Ishikawa (cell line): ENCODE measurements at regions not wholly inside any gene's neighbourhood (a gene's known extent, or its start where the extent isn't known, plus 50 kb on each side); places are given as distances from the start of the nearest gene placed in this dataset.

Source experiments
- CEBPB ChIP-seq: IDR thresholded peaks from 2 replicates; pipeline ENCODE4 v1.6.1; 2012
- CREB1 ChIP-seq: IDR thresholded peaks from 2 replicates; pipeline ENCODE4 v1.6.1; 2012; ENCODE audit warnings: low read depth
- EGR1 ChIP-seq: IDR thresholded peaks from 2 replicates; pipeline ENCODE4 v1.6.1; 2012
- EP300 ChIP-seq: IDR thresholded peaks from 2 replicates; pipeline ENCODE4 v1.6.1; 2012; ENCODE audit warnings: borderline replicate concordance
- FOXM1 ChIP-seq: IDR thresholded peaks from 2 replicates; pipeline ENCODE4 v1.6.1; 2012; ENCODE audit warnings: low read depth, borderline replicate concordance
- NFIC ChIP-seq: IDR thresholded peaks from 2 replicates; pipeline ENCODE4 v1.6.1; 2012
- RAD21 ChIP-seq: IDR thresholded peaks from 2 replicates; pipeline ENCODE4 v1.6.1; 2012; ENCODE audit warnings: low read depth
- TAF1 ChIP-seq: IDR thresholded peaks from 2 replicates; pipeline ENCODE4 v1.6.1; 2012; ENCODE audit warnings: low read depth, mild to moderate bottlenecking
- TCF12 ChIP-seq: IDR thresholded peaks from 2 replicates; pipeline ENCODE4 v1.6.1; 2012; ENCODE audit warnings: low read depth
- TEAD4 ChIP-seq: IDR thresholded peaks from 2 replicates; pipeline ENCODE4 v1.6.1; 2012
- YY1 ChIP-seq: IDR thresholded peaks from 2 replicates; pipeline ENCODE4 v1.6.1; 2012; ENCODE audit warnings: low read depth
- ZBTB7A ChIP-seq: IDR thresholded peaks from 2 replicates; pipeline ENCODE4 v1.6.1; 2012; ENCODE audit warnings: low read depth
- TF ChIP-seq, protein P1 (sequence below): IDR thresholded peaks from 2 replicates; pipeline ENCODE4 v1.6.1; 2012
- TF ChIP-seq, protein P2 (sequence below): IDR thresholded peaks from 2 replicates; pipeline ENCODE4 v1.6.1; 2012; ENCODE audit warnings: low read depth, mild to moderate bottlenecking
- TF ChIP-seq, protein P3 (sequence below): IDR thresholded peaks from 2 replicates; pipeline ENCODE4 v1.6.1; 2012

DNA sequence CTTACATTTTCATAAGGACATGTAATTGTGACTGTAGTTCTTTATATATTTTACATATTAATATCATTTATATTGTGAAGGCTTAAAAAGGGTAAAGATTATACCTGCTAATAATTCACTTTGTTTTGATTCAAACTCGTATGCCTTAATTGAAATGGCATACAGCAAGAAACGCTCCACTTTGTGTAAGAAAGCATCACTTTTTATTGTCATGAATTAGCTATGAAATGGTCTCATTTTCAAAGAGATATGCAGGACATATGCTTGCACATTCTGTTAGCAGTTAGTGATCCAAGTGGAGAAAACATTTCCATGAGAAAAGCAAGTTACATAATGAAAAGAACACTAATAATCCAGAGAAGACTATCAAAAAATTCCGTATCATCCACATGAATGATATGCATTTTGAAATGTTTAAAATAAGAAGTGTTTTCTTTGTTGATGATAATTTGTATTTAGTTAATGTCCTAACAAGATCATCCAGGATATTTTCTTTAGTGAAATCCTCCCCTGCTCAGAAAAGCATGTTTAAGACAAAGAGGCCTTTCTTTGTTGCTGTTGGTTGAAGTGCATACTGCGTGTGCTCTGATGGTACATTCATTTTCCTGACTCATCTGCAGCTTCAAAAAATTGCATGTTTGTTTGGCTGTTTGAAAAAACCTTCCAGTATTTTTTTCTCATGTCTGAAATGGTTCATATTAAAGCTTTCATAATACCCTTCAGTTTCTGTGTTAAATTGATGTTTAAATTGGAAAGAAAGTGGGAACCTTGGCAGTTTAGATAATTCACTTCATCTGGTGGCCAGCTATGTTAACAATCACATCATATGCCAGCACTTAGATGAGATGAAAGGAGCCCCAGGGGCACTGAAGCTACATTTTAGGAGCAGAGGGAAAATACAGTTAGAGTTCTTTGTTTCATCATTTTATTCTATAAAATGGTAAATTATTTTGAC, 242.2 kb downstream of the CSNK1G3 start:
- no peak for TF ChIP-seq EP300
- TF ChIP-seq, protein P1, sequence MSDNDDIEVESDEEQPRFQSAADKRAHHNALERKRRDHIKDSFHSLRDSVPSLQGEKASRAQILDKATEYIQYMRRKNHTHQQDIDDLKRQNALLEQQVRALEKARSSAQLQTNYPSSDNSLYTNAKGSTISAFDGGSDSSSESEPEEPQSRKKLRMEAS = no peak

DNA sequence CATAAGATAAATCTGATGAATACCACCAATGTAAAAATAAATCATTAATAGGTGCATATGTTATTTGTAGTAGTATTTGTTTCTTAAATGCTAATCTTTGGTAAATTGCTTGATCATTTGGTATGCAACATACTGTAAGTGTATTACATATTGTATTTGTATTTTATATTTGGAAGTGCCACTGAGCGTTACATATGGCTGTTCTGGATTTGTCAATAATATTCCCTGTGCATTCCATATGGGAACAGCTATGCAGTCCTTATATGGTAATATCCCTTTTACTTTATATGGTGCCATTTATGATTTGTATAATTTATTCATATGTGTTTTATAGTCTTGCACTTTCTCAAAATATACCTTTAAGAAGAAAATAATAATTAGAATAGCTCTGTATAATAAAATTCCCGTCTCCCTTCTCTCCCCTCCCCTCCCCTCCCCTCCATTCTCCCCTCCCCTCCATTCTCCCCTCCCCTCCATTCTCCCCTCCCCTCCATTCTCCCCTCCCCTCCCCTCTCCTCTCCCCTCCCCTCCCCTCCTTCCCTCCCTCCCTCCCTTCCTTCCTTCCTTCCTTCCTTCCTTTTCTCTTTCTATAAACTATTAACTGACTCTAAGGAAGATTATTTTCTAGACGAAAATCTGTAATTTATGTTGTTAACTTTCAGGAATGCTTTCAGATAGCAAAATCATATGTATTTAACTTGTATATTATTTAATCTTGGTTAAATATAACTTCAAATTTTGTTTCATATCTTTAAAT, 241.4 kb downstream of the CSNK1G3 start:
- TF ChIP-seq, protein P2, sequence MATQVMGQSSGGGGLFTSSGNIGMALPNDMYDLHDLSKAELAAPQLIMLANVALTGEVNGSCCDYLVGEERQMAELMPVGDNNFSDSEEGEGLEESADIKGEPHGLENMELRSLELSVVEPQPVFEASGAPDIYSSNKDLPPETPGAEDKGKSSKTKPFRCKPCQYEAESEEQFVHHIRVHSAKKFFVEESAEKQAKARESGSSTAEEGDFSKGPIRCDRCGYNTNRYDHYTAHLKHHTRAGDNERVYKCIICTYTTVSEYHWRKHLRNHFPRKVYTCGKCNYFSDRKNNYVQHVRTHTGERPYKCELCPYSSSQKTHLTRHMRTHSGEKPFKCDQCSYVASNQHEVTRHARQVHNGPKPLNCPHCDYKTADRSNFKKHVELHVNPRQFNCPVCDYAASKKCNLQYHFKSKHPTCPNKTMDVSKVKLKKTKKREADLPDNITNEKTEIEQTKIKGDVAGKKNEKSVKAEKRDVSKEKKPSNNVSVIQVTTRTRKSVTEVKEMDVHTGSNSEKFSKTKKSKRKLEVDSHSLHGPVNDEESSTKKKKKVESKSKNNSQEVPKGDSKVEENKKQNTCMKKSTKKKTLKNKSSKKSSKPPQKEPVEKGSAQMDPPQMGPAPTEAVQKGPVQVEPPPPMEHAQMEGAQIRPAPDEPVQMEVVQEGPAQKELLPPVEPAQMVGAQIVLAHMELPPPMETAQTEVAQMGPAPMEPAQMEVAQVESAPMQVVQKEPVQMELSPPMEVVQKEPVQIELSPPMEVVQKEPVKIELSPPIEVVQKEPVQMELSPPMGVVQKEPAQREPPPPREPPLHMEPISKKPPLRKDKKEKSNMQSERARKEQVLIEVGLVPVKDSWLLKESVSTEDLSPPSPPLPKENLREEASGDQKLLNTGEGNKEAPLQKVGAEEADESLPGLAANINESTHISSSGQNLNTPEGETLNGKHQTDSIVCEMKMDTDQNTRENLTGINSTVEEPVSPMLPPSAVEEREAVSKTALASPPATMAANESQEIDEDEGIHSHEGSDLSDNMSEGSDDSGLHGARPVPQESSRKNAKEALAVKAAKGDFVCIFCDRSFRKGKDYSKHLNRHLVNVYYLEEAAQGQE = no peak
- TF ChIP-seq, protein P3, sequence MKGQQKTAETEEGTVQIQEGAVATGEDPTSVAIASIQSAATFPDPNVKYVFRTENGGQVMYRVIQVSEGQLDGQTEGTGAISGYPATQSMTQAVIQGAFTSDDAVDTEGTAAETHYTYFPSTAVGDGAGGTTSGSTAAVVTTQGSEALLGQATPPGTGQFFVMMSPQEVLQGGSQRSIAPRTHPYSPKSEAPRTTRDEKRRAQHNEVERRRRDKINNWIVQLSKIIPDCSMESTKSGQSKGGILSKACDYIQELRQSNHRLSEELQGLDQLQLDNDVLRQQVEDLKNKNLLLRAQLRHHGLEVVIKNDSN = no peak
- no peak for TF ChIP-seq EP300
- TF ChIP-seq, protein P1 = no peak
- no peak for TF ChIP-seq CREB1
- no peak for TF ChIP-seq NFIC
- TF ChIP-seq TCF12 = no peak

DNA sequence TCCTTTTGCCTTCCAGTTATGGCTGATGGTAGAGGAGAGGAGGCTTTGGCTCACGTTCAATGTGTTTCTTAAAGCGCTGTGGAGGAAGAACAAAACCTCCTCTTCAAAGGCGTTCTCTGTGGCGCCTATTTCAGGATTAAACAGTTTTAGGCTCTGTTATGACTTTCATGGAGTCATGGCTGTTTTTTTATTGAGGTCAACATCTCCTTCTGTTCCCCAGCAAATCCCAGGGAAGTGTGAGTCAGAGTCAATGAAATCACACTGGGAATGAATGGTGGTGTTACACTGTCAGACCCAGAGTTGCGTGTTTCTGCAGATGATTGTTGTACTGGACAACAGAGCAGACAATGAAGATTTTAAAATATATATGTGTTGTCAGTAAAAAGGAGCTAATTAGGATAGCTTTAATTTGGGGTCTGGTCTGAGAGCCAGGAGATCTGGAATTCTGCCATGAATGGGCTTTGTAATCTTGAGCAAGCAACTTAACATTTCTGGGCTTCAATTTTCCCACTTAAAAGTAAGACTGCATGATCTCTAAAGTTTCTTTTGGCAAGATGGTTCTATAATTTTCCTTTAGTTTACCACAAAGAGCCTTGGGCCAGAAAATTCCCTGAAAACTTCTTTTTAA, 240.7 kb downstream of the CSNK1G3 start:
- no peak for TF ChIP-seq NFIC
- no peak for TF ChIP-seq TEAD4
- TF ChIP-seq EP300 = no peak
- TF ChIP-seq ZBTB7A = no peak
- no peak for TF ChIP-seq CEBPB
- TF ChIP-seq FOXM1 = no peak
- TF ChIP-seq CREB1 = no peak
- TF ChIP-seq TAF1 = no peak
- no peak for TF ChIP-seq TCF12
- TF ChIP-seq, protein P1 = no peak
- TF ChIP-seq, protein P3 = no peak
- TF ChIP-seq EGR1 = no peak
- TF ChIP-seq YY1 = no peak
- TF ChIP-seq, protein P2 = no peak
- TF ChIP-seq RAD21 = no peak

DNA sequence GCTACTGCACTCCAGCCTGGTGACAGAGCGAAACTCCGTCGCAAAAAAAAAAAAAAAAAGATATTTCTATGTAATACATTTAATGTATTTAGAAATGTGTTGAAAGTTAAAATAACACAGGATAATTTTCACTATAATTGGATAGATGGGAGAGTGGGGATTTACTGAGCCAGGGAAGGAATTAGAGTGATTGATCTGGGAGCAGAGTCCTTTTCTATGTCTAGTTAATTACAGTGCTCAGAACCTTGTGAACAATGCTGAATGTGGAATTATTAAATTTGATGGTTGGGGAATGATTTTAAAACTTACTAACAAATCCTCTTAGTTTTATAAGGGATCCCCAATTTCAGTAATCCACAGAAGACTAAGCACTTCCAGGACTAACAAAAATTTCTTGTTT, 239.7 kb downstream of the CSNK1G3 start:
- TF ChIP-seq, protein P1 = no peak
- no peak for TF ChIP-seq TEAD4

DNA sequence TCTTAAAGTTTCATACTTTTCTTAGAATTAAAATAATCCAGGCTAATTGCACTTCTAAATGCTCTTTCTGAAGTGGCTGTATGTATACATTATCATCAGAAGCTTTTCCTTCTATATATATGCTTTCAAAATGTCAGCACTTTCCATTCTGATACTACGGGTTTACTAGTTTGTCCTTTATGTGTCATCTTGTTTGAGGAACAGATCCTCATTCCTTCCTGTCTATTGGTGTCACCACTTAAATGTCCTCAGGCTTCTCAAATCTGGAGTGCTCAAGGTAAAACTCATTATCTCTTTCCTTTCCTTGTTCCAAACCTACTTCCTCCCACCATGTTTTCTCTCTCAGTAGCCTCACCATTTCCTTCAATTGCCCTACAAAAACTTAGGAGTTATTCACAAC, 236.3 kb downstream of the CSNK1G3 start:
- TF ChIP-seq, protein P2 = no peak
- TF ChIP-seq, protein P1 = no peak
